ENCODE measurements at regions not wholly inside any gene's neighbourhood (a gene's known extent, or its start where the extent isn't known, plus 50 kb on each side); places are given as distances from the start of the nearest gene placed in this dataset.
A peak's percentile ranks its signal among the peaks of the same experiment; 100 is the strongest.

DNA sequence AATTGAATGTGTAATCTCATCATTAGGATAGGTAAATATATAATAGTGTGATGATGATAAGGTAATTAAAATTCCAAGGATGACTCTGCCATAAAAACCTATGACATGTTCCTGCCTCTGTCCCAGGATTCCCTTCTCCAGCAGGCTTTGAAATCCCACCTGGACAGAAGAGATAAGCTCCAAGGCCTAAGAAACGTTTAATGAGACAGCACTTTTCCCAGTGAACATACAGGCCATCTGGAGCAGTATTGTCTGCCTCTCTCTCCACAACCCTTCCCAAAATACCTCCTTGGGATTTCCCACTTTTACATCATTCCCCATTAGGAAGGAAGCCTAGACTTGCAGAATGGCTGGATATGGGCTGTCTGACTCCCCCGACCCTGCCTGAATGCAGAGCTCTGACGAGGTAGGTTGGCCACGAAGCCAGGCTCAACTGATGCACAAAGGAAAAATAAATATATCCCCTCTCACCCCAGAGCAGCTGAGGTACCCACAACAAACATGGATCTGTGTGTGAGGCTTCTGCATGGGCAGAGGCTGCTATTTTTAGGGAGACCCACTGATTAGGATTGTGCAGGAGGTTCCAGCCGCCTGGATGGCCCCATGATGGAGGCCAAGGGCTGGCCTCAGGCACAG, 71.0 kb downstream of the TMPRSS5 start:
- DNase-seq = peak; percentile 64

DNA sequence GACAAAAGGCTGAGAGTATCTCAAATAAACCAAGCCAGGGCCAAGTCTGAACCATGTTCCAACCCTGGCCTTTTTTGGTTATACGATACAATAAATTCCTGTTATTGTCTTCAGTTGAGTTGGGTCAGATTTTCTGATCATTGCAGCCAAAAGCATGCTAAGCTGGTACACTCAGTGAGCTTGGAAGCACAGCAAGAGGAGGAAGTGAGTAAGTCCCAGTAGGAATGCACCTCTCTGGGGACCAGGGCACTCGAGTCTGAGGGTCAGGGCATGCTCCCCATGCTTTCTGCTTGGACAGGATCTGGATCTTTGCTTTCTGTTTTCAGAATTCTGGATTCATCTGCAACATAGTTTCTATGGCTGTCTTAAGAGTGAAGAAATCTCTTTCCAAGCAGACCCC, 73.1 kb downstream of the TMPRSS5 start:
- no peak for DNase-seq

DNA sequence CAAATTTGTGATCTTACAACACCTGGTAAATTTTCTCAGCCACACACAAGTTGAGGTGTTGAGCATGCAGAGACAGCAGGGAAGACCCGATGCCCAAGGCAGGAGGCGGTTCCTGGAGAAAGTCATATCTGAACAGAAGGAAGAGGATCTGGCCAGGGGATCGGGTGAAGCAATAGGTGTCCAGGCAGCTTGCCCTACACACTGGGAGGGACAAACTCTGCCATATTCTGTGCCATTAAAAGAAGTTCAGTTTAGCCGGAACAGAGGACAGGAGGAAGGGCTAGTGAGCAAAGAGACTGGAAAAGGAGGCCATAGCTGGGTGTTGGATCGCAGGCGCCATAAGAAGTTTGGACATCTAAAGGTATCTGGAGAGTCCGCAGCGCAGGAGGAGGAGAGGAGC, 76.5 kb downstream of the TMPRSS5 start:
- no peak for DNase-seq

DNA sequence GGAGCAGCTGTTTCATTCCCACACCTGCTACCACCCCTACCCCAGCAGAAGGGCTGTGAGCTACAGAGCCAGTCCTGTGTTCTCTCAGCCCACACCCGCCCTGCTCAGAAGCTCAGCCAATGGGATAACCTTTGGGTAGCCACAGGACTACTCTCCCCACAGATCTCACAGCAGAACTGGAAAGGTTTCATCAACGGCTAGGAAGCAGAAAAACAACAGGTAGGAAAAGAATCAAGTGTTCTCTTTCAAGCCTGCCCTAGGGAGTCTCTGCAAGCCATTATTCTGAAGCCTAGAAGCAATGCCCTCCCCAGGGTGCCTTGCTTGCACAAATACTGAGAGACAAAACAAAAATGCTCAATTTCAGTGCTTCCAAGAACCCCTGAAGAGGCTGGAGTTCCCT, 77.2 kb downstream of the TMPRSS5 start:
- no peak for DNase-seq

DNA sequence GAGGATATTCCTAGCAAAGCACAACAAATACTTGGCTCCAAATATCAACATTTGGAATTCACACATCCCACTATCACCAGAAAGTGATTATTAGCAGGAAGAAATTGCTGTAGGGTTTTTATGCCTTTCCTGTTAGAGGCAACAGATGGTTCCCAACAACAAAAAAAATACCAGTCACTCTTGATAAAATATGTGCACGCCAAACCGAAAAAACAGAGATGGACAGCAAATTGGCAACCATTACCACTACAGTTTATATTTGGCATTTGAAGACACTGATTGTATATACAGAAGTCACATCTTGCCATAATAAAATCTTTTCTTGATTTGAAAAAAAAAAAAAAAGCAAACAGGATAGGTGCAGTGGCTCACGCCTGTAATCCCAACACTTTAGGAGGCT, 78.2 kb downstream of the TMPRSS5 start:
- no peak for DNase-seq

DNA sequence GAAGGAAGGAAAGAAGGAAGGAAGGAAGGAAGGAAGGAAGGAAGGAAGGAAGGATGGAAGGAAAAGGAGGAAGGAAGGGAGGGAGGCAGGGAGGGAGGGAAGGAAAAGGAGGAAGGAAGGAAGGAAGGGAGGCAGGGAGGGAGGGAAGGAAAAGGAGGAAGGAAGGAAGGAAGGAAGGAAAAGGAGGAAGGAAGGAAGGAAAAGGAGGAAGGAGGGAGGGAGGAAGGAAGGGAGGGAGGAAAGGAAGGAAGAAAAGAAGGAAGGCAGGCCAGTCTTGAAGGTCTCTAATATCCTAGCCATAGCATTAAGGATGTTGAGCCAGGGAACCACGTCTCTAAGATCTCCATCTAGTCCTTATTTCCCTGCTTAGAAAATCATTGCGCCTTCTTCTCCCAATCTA, 78.8 kb downstream of the TMPRSS5 start:
- no peak for DNase-seq

DNA sequence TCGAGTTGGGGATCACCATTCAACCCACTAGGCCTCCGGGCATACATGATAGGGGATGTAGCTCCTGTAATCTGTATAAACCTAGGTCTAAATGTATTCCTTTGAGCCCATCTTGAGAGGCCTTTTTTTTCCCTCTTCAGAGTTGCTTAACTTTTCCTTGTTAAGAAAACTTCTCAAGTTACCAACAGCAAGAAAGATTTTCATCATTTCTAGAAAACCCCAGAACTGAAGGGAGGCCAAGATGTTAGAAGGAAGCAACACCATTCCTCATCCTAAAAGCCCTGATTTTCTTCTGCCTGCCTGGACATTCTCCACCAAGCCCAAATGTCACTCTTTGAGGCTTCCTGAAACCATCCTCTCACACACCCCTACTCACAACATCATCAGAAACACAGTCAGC, 79.4 kb downstream of the TMPRSS5 start:
- no peak for DNase-seq

DNA sequence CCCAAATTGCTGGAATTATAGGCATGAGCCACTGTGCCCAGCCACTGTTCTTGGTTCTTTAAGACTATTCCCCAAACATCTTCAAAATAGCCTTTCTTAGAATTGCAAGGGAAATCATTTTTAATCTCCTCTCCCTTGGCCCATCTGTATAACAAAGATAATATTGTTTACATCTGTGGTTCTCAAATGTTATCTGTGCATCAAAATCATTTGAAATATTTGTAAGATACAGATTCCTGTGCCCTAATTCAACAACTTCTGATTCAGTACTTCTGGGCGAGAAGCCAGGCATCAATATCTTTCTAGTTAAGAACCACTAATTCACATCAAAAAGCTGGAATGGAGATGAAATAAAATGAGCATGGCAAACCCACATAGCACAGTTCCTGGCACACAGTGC, 83.0 kb downstream of the TMPRSS5 start:
- no peak for DNase-seq

DNA sequence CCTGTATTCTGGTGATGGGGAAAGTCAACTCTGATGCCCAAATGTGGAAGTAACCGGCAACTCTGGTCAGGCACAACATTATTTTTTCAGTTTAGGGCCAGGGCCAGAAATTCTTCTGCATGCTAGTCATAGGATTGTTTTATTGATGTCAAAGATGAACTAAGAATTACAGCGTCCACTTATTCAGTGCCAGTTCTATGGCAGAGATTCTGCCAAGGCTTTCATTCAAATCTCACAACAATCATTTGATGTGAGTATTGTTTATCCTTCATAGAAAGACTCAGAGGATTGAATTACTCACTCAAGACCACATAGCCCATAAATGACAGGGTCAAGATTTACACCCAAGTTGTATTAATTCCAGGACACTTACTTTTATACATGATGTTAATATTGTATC, 87.7 kb downstream of the TMPRSS5 start:
- DNase-seq = no peak

DNA sequence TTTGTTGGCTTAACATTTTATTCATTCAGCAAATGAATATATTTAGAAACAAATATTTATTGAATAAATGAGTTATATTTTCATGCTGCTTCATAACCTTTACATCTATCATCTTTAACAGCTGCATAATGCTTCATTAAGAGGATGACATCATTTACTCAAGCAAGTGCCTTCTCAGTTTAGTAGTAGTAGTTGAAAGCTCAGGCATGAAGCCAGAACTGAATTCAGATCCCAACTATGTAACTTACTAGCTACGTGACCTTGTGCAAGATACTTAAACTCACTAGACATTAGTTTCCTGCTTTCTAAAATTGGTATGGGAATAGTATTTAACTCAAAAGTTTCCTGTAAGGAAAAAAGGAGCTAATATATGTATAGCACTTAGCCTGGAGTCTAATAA, 90.3 kb downstream of the TMPRSS5 start:
- DNase-seq = no peak

DNA sequence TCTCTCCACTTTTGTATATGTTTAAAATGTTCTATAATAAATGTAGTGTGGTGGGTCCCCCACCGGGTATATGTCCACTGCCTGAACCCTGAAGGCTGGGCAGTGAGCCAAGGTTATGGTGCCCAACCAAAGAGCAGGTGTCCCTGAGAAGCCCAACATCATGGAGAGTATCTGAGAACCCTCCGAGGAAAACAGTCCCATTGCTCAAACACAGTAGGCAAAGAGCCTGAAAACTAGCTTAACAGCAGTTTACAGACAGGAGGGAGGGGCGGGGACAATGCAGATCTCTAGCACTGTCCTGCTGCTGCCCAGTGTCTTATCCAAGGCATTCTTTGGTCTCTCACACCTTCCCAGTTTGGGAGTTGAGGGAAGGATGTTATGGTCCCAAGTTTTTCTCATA, 91.0 kb downstream of the TMPRSS5 start:
- DNase-seq = peak; percentile 93

DNA sequence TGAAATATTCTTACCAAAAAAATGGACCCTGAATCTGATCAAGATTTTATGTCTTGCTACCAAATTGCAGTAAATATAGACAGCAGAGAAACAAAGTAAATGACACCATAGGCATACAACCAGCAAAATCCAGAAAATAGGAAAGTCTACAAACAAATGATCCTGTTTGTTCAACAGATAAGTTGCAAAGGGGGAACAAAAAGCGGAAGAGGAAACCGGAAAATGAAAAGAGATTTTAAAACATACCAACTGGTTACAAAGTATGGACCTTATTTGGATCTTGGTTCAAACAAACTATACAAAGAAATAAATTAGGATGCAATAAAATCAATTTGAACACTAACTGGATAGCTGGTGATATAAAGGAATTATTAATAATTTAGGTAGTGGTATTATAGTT, 92.0 kb downstream of the TMPRSS5 start:
- DNase-seq = no peak

DNA sequence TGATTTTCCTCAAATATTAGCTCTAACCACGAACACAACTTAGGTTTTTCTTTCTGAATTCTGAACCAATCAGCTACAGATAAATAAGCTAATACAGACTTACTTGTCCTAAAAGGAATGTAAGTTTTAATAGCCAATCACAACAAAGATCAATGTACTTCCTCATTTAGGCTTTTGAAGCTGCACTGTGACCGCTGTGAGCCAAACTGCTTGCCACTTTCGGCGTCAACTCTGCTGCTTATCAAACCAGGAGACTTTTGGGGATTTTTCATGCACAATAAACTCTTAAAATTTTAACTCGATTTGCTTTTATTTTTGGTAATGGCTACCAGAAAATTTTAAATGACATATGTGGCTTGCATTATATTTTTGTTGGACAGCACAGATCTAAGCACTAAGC, 92.5 kb downstream of the TMPRSS5 start:
- no peak for DNase-seq

DNA sequence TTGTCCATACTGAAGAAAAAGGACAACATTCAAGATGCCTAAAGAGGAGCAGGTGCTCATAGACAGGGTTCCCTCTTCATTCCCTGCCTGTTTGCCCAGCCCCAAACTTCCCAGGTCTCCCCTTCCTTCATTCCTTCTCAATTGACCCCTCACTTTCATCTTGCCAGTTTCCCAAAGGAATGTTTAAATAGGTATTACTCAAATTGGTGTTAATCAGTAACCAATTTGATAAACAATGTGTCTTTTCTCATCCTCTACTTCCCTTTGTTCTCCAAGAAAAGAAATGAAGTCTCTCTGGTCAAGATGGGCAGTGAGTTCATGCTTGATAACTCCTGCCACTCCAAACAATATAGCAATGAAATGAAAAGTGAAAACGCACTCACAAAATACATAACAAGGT, 101.9 kb downstream of the TMPRSS5 start:
- no peak for DNase-seq

DNA sequence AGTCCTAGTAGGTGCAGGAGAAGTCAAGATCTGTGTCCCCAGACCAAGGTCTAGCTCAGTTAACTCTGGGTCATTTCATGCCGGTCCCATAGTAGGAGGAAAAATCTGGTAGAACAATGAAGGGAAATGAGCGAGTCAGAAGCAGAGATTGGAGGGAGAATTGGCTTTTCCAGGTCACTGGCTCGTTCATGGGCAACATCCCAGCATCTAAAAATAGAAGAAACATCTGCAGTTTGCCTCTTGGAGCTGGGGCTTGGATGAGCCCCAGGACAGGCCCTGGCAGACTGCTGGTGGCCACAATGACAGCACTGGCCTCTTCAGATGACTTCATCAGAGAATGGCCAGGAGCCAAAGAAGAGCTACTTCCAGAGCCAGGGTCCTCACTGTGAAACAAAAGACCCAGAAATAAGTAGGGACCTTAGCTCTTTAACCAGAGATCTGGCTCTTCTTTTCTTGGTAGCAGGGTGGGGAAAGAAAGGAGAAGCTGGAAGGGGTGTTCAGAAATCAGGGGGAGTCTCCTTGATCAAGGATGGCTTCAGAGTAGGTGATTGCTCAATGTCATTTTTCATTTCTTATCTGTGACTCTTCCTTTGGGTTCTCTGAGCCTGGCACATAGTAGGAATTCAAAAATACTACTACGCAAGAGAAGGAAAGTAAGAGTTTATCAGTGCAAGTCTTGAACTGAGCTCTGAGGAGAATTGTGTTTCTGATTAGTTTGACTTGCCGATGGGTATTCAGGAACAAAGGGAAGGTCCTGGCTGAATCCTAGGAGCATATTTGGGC, 102.6 kb downstream of the TMPRSS5 start:
- DNase-seq = no peak

DNA sequence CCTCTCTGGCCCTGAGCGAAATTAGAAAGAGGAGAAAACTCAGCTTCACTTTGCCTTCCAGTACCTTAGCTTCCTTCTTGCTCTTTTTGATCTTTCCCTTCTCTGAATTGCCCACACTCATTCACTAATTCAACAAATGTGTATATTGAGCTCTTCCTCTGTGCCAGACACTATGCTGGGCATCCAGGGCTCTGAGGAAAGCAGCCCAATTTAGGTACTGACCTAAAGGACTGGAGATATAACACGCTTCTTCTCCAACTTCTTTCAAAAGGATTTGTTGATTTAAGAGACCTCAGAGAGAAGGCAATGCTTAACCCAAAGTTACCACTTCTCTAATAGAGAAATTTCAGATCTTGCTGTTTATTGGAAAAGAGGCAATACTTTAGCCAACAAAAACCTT, 103.6 kb downstream of the TMPRSS5 start:
- DNase-seq = no peak

DNA sequence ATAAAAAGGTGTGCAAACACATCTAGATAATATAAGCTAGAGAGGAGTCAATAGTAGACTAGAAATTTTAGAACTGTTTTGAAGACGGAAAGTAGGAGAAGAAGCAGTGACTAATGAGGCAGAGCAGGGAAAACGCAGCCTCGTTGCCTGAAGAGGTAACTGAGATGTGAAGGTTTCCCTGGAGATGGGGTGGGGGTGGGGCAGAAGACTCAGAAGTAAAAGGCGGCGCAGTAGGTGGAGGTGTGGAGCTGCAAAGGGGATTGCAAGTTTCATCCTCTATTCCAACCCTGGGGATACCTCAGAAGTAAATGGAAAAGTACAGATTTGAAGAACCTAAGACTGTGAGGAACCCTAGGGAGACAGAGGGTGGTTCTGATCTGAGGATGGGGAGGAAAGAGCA, 109.5 kb downstream of the TMPRSS5 start:
- DNase-seq = no peak

DNA sequence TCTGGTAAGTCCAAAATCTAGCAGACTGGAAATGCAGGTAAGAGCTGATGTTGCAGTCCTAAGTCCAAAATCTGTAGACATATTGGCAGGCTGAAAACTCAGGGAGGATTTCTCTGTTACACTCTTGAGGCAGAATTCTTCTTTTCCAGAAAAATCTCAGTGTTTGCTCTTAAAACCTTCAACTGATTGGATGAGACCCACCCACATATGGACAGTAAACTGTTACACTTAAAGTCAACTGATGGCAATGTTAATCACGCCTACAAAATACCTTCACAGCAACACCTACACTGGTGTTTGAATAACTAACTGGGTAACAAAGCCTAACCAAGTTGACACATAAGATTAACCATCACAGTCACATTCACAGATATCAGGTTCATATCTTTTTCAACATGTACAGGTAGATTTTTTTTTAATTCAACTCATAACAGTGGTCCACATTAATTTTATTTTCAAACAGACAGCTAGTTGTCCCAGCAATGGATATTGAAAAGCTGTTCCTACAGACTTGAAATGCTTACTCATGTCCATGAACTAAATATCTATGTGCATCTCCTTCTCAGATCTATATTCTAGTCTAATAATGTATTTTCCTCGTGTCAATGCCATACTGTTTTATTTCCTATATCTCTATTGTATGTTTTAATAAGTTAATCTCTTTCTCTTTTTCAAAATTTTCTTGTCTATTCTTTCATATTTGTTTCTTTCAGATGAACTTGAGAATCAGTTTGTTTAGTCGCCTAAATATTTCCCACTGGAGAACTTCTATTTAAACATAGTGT, 110.1 kb downstream of the TMPRSS5 start:
- no peak for DNase-seq

DNA sequence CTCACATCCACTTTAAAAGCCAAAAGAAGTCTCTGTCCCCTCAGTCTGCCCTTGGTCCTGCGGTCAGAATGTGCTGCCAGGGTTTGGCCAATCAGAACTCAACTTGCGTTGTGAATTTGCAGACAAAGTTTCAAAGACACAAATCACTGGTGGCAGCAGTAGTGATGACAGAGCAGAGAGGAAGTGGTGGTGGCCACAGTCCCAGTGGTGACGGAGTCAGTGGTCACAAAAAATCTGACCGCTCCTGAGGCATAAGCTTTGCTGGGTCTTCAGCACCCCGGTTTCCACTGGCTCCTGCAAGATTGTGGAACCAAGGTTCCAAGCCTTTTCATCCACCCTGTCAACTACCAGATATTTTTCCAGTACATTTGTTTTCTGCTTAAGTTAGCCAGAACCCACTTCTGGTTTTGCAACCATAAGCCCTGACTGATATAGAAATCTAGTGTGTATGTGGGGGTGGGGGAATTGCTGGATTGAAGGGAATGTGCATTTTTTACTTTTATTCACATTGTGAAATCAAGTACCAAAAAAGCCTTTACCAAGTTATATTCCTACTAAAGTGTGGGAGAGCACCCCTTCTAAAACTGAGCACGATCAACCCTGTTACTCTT, 112.3 kb downstream of the TMPRSS5 start:
- no peak for DNase-seq

DNA sequence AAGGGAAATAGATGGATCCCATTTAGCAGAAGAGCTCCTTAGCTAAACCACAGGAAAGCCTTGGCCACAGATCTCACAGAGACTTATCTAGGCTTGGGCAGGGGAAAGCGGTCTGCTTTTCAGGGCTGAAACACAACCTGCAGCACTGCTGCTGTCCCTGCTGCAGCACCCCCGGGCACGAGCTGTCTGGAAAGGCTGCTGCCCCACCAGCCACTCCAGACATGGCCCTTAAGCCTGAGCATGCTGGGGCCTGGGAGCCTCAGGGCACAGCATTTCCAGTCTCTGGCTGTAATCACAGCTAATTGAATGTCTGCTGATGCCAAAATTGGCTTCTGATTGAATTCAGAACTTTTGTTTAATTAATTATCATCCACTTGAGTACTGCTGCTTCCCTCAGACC, 115.0 kb downstream of the TMPRSS5 start:
- DNase-seq = peak; percentile 62

DNA sequence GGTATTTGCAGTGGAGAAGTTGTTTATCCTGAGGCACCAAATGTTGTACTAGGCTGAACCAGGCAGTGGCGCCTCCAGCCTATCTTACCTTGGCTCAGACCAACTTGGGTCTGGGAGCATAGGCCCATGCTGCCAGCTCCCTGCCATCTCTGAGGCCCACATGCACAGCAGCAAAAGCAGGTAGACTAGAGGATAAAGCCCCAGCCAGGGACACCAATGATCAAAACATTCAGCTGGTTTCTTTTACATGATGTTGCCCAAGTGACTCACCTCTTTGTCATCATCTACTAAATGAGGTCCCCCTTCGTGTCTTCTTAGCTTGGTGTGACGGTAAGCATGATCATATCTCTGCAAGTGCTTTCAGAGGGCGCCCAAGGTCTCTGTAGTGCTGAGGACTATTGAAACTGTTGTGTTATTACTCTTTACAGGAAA, 112.1 kb upstream of the DRD2 start:
- no peak for DNase-seq

DNA sequence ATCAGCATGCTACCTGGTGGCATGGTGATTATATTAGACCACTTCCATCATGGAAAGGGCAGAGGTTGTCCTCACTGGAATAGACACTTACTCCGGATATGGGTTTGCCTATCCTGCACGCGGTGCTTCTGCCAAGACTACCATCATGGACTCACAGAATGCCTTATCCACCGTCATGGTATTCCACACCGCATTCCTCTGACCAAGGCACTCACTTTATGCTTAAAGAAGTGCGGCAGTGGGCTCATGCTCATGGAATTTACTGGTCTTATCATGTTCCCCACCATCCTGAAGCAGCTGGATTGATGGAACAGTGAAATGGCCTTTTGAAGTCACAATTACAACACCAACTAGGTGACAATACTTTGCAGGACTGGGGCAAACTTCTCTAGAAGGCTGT, 109.2 kb upstream of the DRD2 start:
- DNase-seq = no peak

DNA sequence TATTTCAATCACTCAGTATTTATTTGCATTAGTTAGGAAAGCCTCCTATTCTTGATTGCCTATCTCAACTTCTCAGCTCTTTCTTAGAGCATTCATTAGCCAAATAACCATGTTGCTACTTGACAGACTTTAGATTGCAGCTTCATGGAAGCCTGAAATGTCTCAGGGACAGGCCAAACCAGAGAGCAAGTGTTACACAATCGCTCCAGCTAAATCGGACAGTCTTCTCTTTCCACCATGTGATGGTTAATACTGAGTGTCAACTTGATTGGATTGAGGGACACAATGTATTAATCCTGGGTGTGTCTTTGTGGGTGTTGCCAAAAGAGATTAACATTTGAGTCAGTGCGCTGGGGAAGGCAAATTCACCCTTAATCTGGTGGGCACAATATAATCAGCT, 106.5 kb upstream of the DRD2 start:
- peak; percentile 93 for DNase-seq
